K562 (cell line): ENCODE measurements at regions not wholly inside any gene's neighbourhood (a gene's known extent, or its start where the extent isn't known, plus 50 kb on each side); places are given as distances from the start of the nearest gene placed in this dataset.

Experiments
- ATAC-seq: fragments of 200-7000 bp; cut with Tn5 transposase; 3 replicates; pipeline ENCODE4 v1.9.1; 2020; ENCODE audit warnings: moderate library complexity
- BruUV-seq: library from RNA; stranded (reverse); fragments of 400-500 nt; replicated peaks from 2 replicates; lab custom pipeline; 2021; lab: Mats Ljungman, UMichigan
- CTCF ChIA-PET: fragments of 300-600 bp; formaldehyde crosslinking; extraction: SDS; loops from one replicate; lab custom pipeline; 2021; ENCODE audit warnings: low intra/inter-chr PET ratio; lab: Yijun Ruan, JAX
- POLR2A ChIA-PET: fragments of 300-600, 350-650 bp; sonication (Branson Sonifier 250); formaldehyde crosslinking; extraction: SDS; loops from one replicate; lab custom pipeline; 2021; ENCODE audit warnings: antibody characterized with exemption, inconsistent platforms; lab: Yijun Ruan, JAX
- DNase-seq, 4 experiments: peaks; one replicate each; pipeline versions ENCODE4 v3.0.0 to v3.0.0-alpha.2; 2011 to 2018; ENCODE audit warnings: low spot score in 3 of 4, mixed read lengths in 3 of 4; ENCODE audit errors: extremely low read depth in 1 of 4
- FAIRE-seq: peaks from 2 replicates; lab custom pipeline; 2011; peaks lifted over from hg19 to GRCh38; lab: Jason Lieb, UNC
- H2AFZ ChIP-seq: 2 replicates; pipeline ENCODE4 v1.6.0; 2011; ENCODE audit warnings: low read depth, low read length, control low read depth, inconsistent platforms
- H3K27ac ChIP-seq: fragments of 200-600 bp; 3 replicates; pipeline ENCODE4 v1.8.0; 2011; ENCODE audit warnings: low read depth, mild to moderate bottlenecking, control low read depth, inconsistent platforms, low read length, moderate library complexity, mixed read lengths; ENCODE audit errors: extremely low read depth
- H3K27me3 ChIP-seq, 2 experiments: fragments of 300-600 bp in 1 of 2; 2 replicates in 1 of 2; 3 replicates in 1 of 2; pipeline versions ENCODE4 v1.6.0 to v1.8.0; 2011; ENCODE audit warnings: inconsistent platforms in 2 of 2, low read length in 2 of 2, mild to moderate bottlenecking in 1 of 2, mixed read lengths in 1 of 2, moderate library complexity in 1 of 2; ENCODE audit not compliant: control insufficient read depth in 2 of 2, insufficient read depth in 2 of 2
- H3K36me3 ChIP-seq: fragments of 300-600 bp; 3 replicates; pipeline ENCODE4 v1.8.0; 2011; ENCODE audit warnings: mild to moderate bottlenecking, low read length, inconsistent platforms; ENCODE audit not compliant: control insufficient read depth, insufficient read depth
- H3K4me1 ChIP-seq, 2 experiments: fragments of 200-600 bp in 1 of 2; replicated peaks in 1 of 2; 2 replicates in 1 of 2; 3 replicates in 1 of 2; pipeline versions ENCODE4 v1.5.1 to v1.8.0; 2011; ENCODE audit warnings: inconsistent platforms in 2 of 2, low read length in 2 of 2, mild to moderate bottlenecking in 1 of 2, mixed read lengths in 1 of 2, moderate library complexity in 1 of 2; ENCODE audit not compliant: control insufficient read depth in 2 of 2, insufficient read depth in 2 of 2
- H3K4me2 ChIP-seq: 2 replicates; pipeline ENCODE4 v1.6.1; 2011; ENCODE audit warnings: low read length, control low read depth, inconsistent platforms, mixed read lengths; ENCODE audit not compliant: insufficient read depth
- H3K4me3 ChIP-seq: fragments of 200-600 bp; sonication (generic), shearing (Covaris generic); 2 replicates; pipeline ENCODE4 v1.5.1; 2016; ENCODE audit warnings: control low read depth, inconsistent platforms
- H3K79me2 ChIP-seq: fragments of 200-600 bp; 3 replicates; pipeline ENCODE4 v1.8.0; 2011; ENCODE audit warnings: low read length, inconsistent platforms; ENCODE audit not compliant: control insufficient read depth, insufficient read depth
- H3K9ac ChIP-seq, 2 experiments: 2 replicates each; pipeline versions ENCODE4 v1.6.0 to v1.6.1; 2011; ENCODE audit warnings: low read depth in 2 of 2, low read length in 2 of 2, control low read depth in 1 of 2, inconsistent platforms in 1 of 2, mild to moderate bottlenecking in 1 of 2, mixed read lengths in 1 of 2; ENCODE audit not compliant: insufficient read depth in 1 of 2
- H3K9me1 ChIP-seq: one replicate; pipeline ENCODE4 v1.6.0; 2011; ENCODE audit warnings: inconsistent platforms, mild to moderate bottlenecking, low read length, moderate library complexity; ENCODE audit not compliant: control insufficient read depth, insufficient read depth
- H3K9me3 ChIP-seq: replicated peaks from 2 replicates; pipeline ENCODE4 v1.5.1; 2011; ENCODE audit warnings: low read depth, low read length, inconsistent platforms; ENCODE audit not compliant: control insufficient read depth, insufficient read depth
- H4K20me1 ChIP-seq: replicated peaks from 2 replicates; pipeline ENCODE4 v1.6.1; 2011; ENCODE audit warnings: low read length, inconsistent platforms, mixed read lengths; ENCODE audit not compliant: control insufficient read depth, insufficient read depth
- EP300 ChIP-seq: IDR thresholded peaks from 2 replicates; pipeline ENCODE4 v1.6.1; 2012; ENCODE audit warnings: low read length, improper control_type of control experiment
- FOXP1 ChIP-seq: sonication (generic); formaldehyde crosslinking; IDR thresholded peaks from 2 replicates; pipeline ENCODE4 v1.8.0; 2022; ENCODE audit warnings: mild to moderate bottlenecking, missing genetic modification reagents
- LARP7 ChIP-seq: fragments of 450-650 bp; IDR thresholded peaks from 2 replicates; pipeline ENCODE4 v1.6.1; 2016
- MCM3 ChIP-seq: fragments of 450-650 bp; IDR thresholded peaks from 2 replicates; pipeline ENCODE4 v1.6.1; 2016
- NR1H2 ChIP-seq: sonication (generic); formaldehyde crosslinking; IDR thresholded peaks from 2 replicates; pipeline ENCODE4 v1.4.0; 2020; ENCODE audit warnings: mild to moderate bottlenecking, missing genetic modification reagents
- PRMT5 ChIP-seq: sonication (generic); formaldehyde crosslinking; IDR thresholded peaks from 2 replicates; pipeline ENCODE4 v1.5.0; 2020; ENCODE audit warnings: missing genetic modification reagents
- RBM34 ChIP-seq: fragments of 200-400 bp; formaldehyde crosslinking; IDR thresholded peaks from 2 replicates; pipeline ENCODE4 v1.6.1; 2018; ENCODE audit warnings: low read length, borderline replicate concordance; ENCODE audit not compliant: insufficient read depth
- SP2 ChIP-seq: IDR thresholded peaks from 2 replicates; pipeline ENCODE4 v1.6.1; 2011; ENCODE audit warnings: mild to moderate bottlenecking, low read depth, low read length, moderate library complexity; ENCODE audit not compliant: poor library complexity, severe bottlenecking; ENCODE audit errors: extremely low read depth
- ZBTB49 ChIP-seq: sonication (generic); formaldehyde crosslinking; IDR thresholded peaks from 2 replicates; pipeline ENCODE4 v1.8.0; 2022; ENCODE audit warnings: missing genetic modification reagents, mild to moderate bottlenecking, borderline replicate concordance
- ZNF407 ChIP-seq: fragments of 450-650 bp; IDR thresholded peaks from 2 replicates; pipeline ENCODE4 v1.6.1; 2016; ENCODE audit warnings: low read depth
- WGBS: fragments of 100-300 bp; shearing (Covaris generic); methylation state at CpG from one replicate; pipeline ENCODE4 v1.1.6; 2016; ENCODE audit warnings: low coverage, mixed read lengths; ENCODE audit not compliant: insufficient coverage; ENCODE audit errors: missing lambda C conversion rate; 5-methylcytosine and 5-hydroxymethylcytosine counted together
- in situ Hi-C: fragments of 300-500 bp; cut with MboI; formaldehyde crosslinking; loops from 4 replicates; pipeline ENCODE4 v1.15.0; 2018; ENCODE audit warnings: inconsistent platforms, mixed read lengths
- intact Hi-C: fragments of 100-400 bp; cut with micrococcal nuclease; formaldehyde crosslinking; loops from 2 replicates; pipeline ENCODE4 v1.14.2; 2022

- Histone ChIP-seq H3K79me2 (no peaks in the 10 kb centered on the region), H2AFZ (no peak overlapping the region), H3K36me3 (no peaks in the 10 kb centered on the region), H3K9ac (no peak overlapping the region), H3K4me1 (no peaks in the 10 kb centered on the region), H3K27me3 (no peaks in the 10 kb centered on the region), H3K27ac (no peak overlapping the region), H4K20me1 (no peaks in the 10 kb centered on the region), H3K4me2 (no peak overlapping the region), H3K9me3 (no peaks in the 10 kb centered on the region), H3K4me3 (no peak overlapping the region), H3K9me1 (no peaks in the 10 kb centered on the region)
- in situ Hi-C loops (no loop called here), intact Hi-C loops (no loop called here)
- DNase-seq (no peak), FAIRE-seq (no peak), ATAC-seq (no peak)
- no peak for TF ChIP-seq SP2
- no peak for TF ChIP-seq PRMT5
- no peak for TF ChIP-seq EP300
- no peak for TF ChIP-seq RBM34
- TF ChIP-seq MCM3, result no peak
- no peak for TF ChIP-seq NR1H2 (CRISPR knock-in tag)
- no peak for TF ChIP-seq ZNF407
- no peak for TF ChIP-seq LARP7
- no peak for TF ChIP-seq FOXP1 (CRISPR knock-in tag)
- no peak for TF ChIP-seq ZBTB49 (CRISPR knock-in tag)
- POLR2A ChIA-PET, result no interaction called here
- BruUV-seq, result no TSS peak
- CTCF ChIA-PET, result no interaction called here
- WGBS, result 0% methylated on average over 1 of the region's 1 CpG
Measured at GRCh38 chr5:68067291-68067690, 148.3 kb upstream of the PIK3R1 start.
